22Rv1 (cell line): ENCODE measurements at regions not wholly inside any gene's neighbourhood (a gene's known extent, or its start where the extent isn't known, plus 50 kb on each side); places are given as distances from the start of the nearest gene placed in this dataset.

Source experiments
- ZFX ChIP-seq: fragments of 450-650 bp; IDR thresholded peaks from 2 replicates; pipeline ENCODE4 v1.6.1; 2017; ENCODE audit warnings: antibody characterized with exemption, borderline replicate concordance
- TF ChIP-seq, protein P1 (sequence below): fragments of 450-650 bp; IDR thresholded peaks from 2 replicates; pipeline ENCODE4 v1.5.1; 2017; ENCODE audit warnings: mild to moderate bottlenecking

DNA sequence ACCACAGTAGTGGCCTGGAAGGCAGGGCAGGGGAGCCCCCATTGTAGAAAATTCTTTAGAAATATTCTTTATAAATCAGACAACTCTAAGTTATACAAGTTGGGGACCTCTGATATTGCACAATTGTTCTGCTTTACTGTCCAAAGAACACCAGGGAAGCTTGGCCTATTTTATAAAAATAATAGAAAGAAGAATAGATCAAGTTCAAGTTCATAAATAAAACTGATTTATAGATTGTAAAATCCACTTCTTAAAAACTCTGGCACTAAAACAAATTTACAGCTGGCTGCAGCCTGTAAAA, 55.0 kb upstream of the GALNT2 start:
- TF ChIP-seq, protein P1, sequence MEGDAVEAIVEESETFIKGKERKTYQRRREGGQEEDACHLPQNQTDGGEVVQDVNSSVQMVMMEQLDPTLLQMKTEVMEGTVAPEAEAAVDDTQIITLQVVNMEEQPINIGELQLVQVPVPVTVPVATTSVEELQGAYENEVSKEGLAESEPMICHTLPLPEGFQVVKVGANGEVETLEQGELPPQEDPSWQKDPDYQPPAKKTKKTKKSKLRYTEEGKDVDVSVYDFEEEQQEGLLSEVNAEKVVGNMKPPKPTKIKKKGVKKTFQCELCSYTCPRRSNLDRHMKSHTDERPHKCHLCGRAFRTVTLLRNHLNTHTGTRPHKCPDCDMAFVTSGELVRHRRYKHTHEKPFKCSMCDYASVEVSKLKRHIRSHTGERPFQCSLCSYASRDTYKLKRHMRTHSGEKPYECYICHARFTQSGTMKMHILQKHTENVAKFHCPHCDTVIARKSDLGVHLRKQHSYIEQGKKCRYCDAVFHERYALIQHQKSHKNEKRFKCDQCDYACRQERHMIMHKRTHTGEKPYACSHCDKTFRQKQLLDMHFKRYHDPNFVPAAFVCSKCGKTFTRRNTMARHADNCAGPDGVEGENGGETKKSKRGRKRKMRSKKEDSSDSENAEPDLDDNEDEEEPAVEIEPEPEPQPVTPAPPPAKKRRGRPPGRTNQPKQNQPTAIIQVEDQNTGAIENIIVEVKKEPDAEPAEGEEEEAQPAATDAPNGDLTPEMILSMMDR = no peak
- TF ChIP-seq ZFX = no peak
